ENCODE measurements at regions not wholly inside any gene's neighbourhood (a gene's known extent, or its start where the extent isn't known, plus 50 kb on each side); places are given as distances from the start of the nearest gene placed in this dataset.

GRCh38 chr14:51401756-51402155, 161.7 kb downstream of the TMX1 start:
- no peak for TF ChIP-seq CTCF (IDR thresholded peaks at IDR 0.05; ENCODE audit: poor library complexity, severe bottlenecking)
- no peak for TF ChIP-seq RAD21 (conservative IDR thresholded peaks at IDR 0.05)
